ENCODE measurements at regions not wholly inside any gene's neighbourhood (a gene's known extent, or its start where the extent isn't known, plus 50 kb on each side); places are given as distances from the start of the nearest gene placed in this dataset.

GRCh38 chrX:9390121-9390520 lies 74.7 kb upstream of the TBL1X start:
- intact Hi-C loops (cut with micrococcal nuclease) = no loop called here
- H3K27me3 ChIP-seq (ENCODE audit: low read depth) = no peaks in the 10 kb centered on the region

GRCh38 chrX:9390693-9391368 lies 74.0 kb upstream of the TBL1X start:
- H3K9me3 ChIP-seq (replicated peaks) = no peaks in the 10 kb centered on the region
- intact Hi-C loops (cut with micrococcal nuclease) = no loop called here
- DNase-seq = no peak
- no peak overlapping the region for H3K27ac ChIP-seq (replicated peaks)
- H3K4me1 ChIP-seq = no peaks in the 10 kb centered on the region
- H3K36me3 ChIP-seq = no peaks in the 10 kb centered on the region
- no peak overlapping the region for H3K4me3 ChIP-seq
- no peak for TF ChIP-seq CTCF (IDR thresholded peaks at IDR 0.05; ENCODE audit: borderline replicate concordance)
- H3K27me3 ChIP-seq (ENCODE audit: low read depth) = no peaks in the 10 kb centered on the region

More at GRCh38 chrX:9390121-9390520, 74.7 kb upstream of the TBL1X start:
- no peak for TF ChIP-seq CTCF (IDR thresholded peaks at IDR 0.05; ENCODE audit: borderline replicate concordance)
- no peaks in the 10 kb centered on the region for H3K4me1 ChIP-seq
- no peaks in the 10 kb centered on the region for H3K36me3 ChIP-seq
- no peak for DNase-seq
- H3K4me3 ChIP-seq = no peak overlapping the region
- no peaks in the 10 kb centered on the region for H3K9me3 ChIP-seq (replicated peaks)
- H3K27ac ChIP-seq (replicated peaks) = no peak overlapping the region

DNA sequence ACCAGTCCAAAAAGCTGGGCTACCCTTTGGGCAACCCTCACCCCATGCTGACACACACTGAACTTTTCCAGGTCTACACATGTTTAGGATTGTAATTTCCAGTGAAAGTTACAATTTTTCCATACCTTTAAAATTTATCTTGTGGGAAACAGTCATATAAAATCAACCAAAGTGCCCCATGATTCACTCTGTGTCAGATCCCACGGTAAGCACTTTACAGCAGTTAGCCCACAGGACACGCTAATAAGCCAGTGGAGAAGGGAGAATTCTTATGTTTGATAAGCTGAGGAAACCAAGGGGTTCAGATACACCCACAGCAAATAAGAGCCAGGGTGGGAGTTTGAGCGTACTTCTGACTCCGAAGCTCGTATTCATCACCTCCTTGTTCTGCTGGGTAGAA lies 72.4 kb upstream of the TBL1X start:
- Histone ChIP-seq H3K9me3 (replicated peaks) (no peaks in the 10 kb centered on the region), H3K36me3 (no peaks in the 10 kb centered on the region), H3K27ac (replicated peaks) (no peak overlapping the region), H3K4me1 (no peaks in the 10 kb centered on the region), H3K4me3 (no peak overlapping the region), H3K27me3 (ENCODE audit: low read depth) (no peaks in the 10 kb centered on the region)
- no peak for DNase-seq
- TF ChIP-seq CTCF (IDR thresholded peaks at IDR 0.05; ENCODE audit: borderline replicate concordance) = no peak
- intact Hi-C loops (cut with micrococcal nuclease) = no loop called here

DNA sequence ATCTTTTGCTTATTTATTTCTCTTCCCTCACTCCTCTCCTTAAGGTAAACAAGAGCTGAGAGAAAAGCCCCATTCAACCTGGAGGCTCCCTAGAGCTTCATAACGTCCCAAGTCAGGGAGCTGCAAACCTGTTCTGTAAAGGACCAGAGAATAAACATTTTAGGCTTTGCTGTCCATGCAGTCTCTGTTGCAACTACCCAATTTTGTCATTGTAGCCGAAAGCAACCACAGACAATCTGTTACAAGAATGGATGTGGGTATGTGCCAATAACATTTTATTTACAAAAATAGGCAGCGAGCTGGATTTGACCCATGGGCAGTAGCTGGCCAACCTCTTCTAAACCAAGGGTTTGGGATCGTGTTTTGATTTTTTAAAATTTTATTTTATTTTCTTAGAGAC lies 71.3 kb upstream of the TBL1X start:
- H3K9me3 ChIP-seq (replicated peaks) = no peaks in the 10 kb centered on the region
- TF ChIP-seq CTCF (IDR thresholded peaks at IDR 0.05; ENCODE audit: borderline replicate concordance) = no peak
- H3K27ac ChIP-seq (replicated peaks) = no peak overlapping the region
- no peak for DNase-seq
- no peaks in the 10 kb centered on the region for H3K4me1 ChIP-seq
- intact Hi-C loops (cut with micrococcal nuclease) = no loop called here
- no peak overlapping the region for H3K4me3 ChIP-seq
- H3K27me3 ChIP-seq (ENCODE audit: low read depth) = no peaks in the 10 kb centered on the region
- no peaks in the 10 kb centered on the region for H3K36me3 ChIP-seq

GRCh38 chrX:9394212-9394611 lies 70.6 kb upstream of the TBL1X start:
- no peak overlapping the region for H3K4me3 ChIP-seq
- no peaks in the 10 kb centered on the region for H3K27me3 ChIP-seq (ENCODE audit: low read depth)
- no peak overlapping the region for H3K27ac ChIP-seq (replicated peaks)
- intact Hi-C loops (cut with micrococcal nuclease) = no loop called here
- no peaks in the 10 kb centered on the region for H3K4me1 ChIP-seq
- H3K9me3 ChIP-seq (replicated peaks) = no peaks in the 10 kb centered on the region
- TF ChIP-seq CTCF (IDR thresholded peaks at IDR 0.05; ENCODE audit: borderline replicate concordance) = no peak
- no peaks in the 10 kb centered on the region for H3K36me3 ChIP-seq
- DNase-seq = no peak

All from left ventricle myocardium inferior (tissue), 1 donor.